Neural cell (in vitro differentiated cells): ENCODE measurements at regions not wholly inside any gene's neighbourhood (a gene's known extent, or its start where the extent isn't known, plus 50 kb on each side); places are given as distances from the start of the nearest gene placed in this dataset.

ENCODE experiments used
- H2AFZ ChIP-seq: fragments of 200-600, 300-800 bp; sonication (generic), shearing (Covaris generic); 2 replicates; pipeline ENCODE4 v1.6.0; 2014; ENCODE audit warnings: low read depth, mild to moderate bottlenecking, antibody characterized with exemption, low read length, moderate library complexity
- H3F3A ChIP-seq: fragments of 200-600 bp; shearing (Covaris generic); 2 replicates; pipeline ENCODE4 v1.6.1; 2016; ENCODE audit warnings: mild to moderate bottlenecking, moderate library complexity, mixed read lengths, antibody characterized with exemption, low read length; ENCODE audit not compliant: insufficient read depth, poor library complexity, severe bottlenecking
- H3K27ac ChIP-seq: fragments of 200-600, 300-800 bp; sonication (generic), shearing (Covaris generic); 2 replicates; pipeline ENCODE4 v1.5.1; 2014; ENCODE audit warnings: mild to moderate bottlenecking, low read length, moderate library complexity
- H3K27me3 ChIP-seq: fragments of 300-800, 200-600 bp; sonication (generic), shearing (Covaris generic); 2 replicates; pipeline ENCODE4 v1.6.0; 2014; ENCODE audit warnings: mild to moderate bottlenecking, low read depth, low read length, moderate library complexity; ENCODE audit not compliant: insufficient read depth
- H3K36me3 ChIP-seq: fragments of 300-800, 200-600 bp; sonication (generic), shearing (Covaris generic); 2 replicates; pipeline ENCODE4 v1.5.1; 2014; ENCODE audit warnings: mild to moderate bottlenecking, antibody characterized with exemption, low read length, moderate library complexity; ENCODE audit not compliant: insufficient read depth
- H3K4me2 ChIP-seq: fragments of 300-800, 200-600 bp; sonication (generic), shearing (Covaris generic); 2 replicates; pipeline ENCODE4 v1.6.0; 2014; ENCODE audit warnings: mild to moderate bottlenecking, low read length
- H3K4me3 ChIP-seq: fragments of 300-800, 200-600 bp; sonication (generic), shearing (Covaris generic); 2 replicates; pipeline ENCODE4 v1.5.1; 2014; ENCODE audit warnings: mild to moderate bottlenecking, low read length, moderate library complexity
- H3K79me2 ChIP-seq: fragments of 200-600 bp; shearing (Covaris generic); replicated peaks from 2 replicates; pipeline ENCODE4 v1.6.0; 2014; ENCODE audit warnings: mild to moderate bottlenecking, low read length, moderate library complexity; ENCODE audit not compliant: insufficient read depth
- H3K9ac ChIP-seq: fragments of 300-800, 200-600 bp; sonication (generic), shearing (Covaris generic); 2 replicates; pipeline ENCODE4 v1.6.1; 2016; ENCODE audit warnings: mild to moderate bottlenecking, low read length, mixed read lengths
- H3K9me2 ChIP-seq: fragments of 200-600 bp; shearing (Covaris generic); 2 replicates; pipeline ENCODE4 v1.6.1; 2016; ENCODE audit warnings: mild to moderate bottlenecking, low read length, mixed read lengths; ENCODE audit not compliant: insufficient read depth
- H3K9me3 ChIP-seq: fragments of 200-600, 300-800 bp; sonication (generic), shearing (Covaris generic); 2 replicates; pipeline ENCODE4 v1.6.1; 2016; ENCODE audit warnings: mild to moderate bottlenecking, mixed run types, low read length, moderate library complexity, mixed read lengths
- H4K20me1 ChIP-seq: fragments of 200-600 bp; shearing (Covaris generic); 2 replicates; pipeline ENCODE4 v1.6.1; 2016; ENCODE audit warnings: mild to moderate bottlenecking, mixed run types; ENCODE audit not compliant: insufficient read depth
- EP300 ChIP-seq: fragments of 450-650 bp; conservative IDR thresholded peaks from 2 replicates; pipeline ENCODE4 v1.6.1; 2014; ENCODE audit warnings: antibody characterized with exemption, mild to moderate bottlenecking, moderate library complexity; ENCODE audit not compliant: poor library complexity, severe bottlenecking
- EZH2 ChIP-seq: fragments of 200-600, 300-800 bp; shearing (Covaris generic), sonication (generic); IDR thresholded peaks from 2 replicates; pipeline ENCODE4 v1.6.1; 2014; ENCODE audit warnings: antibody characterized with exemption, low read length, borderline replicate concordance, mild to moderate bottlenecking; ENCODE audit not compliant: insufficient read depth, poor library complexity, severe bottlenecking
- MXI1 ChIP-seq: fragments of 450-650 bp; conservative IDR thresholded peaks from 2 replicates; pipeline ENCODE4 v1.6.1; 2014; ENCODE audit warnings: antibody characterized with exemption, mild to moderate bottlenecking; ENCODE audit not compliant: poor library complexity, severe bottlenecking
- POLR2AphosphoS5 ChIP-seq: IDR thresholded peaks from 2 replicates; pipeline ENCODE4 v1.6.1; 2012
- RAD21 ChIP-seq: fragments of 450-650 bp; conservative IDR thresholded peaks from 2 replicates; pipeline ENCODE4 v1.6.1; 2014; ENCODE audit warnings: antibody characterized with exemption, mild to moderate bottlenecking, moderate library complexity
- SMC3 ChIP-seq: fragments of 450-650 bp; conservative IDR thresholded peaks from 2 replicates; pipeline ENCODE4 v1.6.1; 2014; ENCODE audit warnings: antibody characterized with exemption, mild to moderate bottlenecking, moderate library complexity; ENCODE audit not compliant: poor library complexity
- TAF1 ChIP-seq: IDR thresholded peaks from 2 replicates; pipeline ENCODE4 v1.6.1; 2012; ENCODE audit warnings: low read depth
- TF ChIP-seq, protein P1 (sequence below): fragments of 450-650 bp; IDR thresholded peaks from 2 replicates; pipeline ENCODE4 v1.5.1; 2014; ENCODE audit warnings: antibody characterized with exemption, mild to moderate bottlenecking, moderate library complexity; ENCODE audit not compliant: poor library complexity, severe bottlenecking
- TF ChIP-seq, protein P2 (sequence below): IDR thresholded peaks from 2 replicates; pipeline ENCODE4 v1.6.1; 2012; ENCODE audit warnings: borderline replicate concordance

DNA sequence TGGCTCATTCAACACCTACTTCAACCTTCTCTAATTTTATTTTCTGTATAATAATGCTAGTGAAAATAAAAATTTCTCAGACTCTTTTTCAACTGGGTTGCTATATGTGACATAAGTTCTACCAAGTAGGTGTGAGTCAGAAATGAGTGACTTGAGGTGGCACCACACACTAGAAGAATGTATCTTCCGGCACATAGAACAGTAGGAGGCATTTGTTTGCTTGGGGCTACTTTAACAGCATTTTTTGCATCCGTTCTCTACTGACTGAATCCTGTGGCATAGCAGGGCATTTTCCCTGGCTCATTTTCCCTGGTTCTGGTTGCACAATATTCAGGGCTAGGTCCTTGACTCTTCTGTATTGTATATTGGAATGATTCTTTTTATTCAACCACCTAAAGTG lies 194.0 kb upstream of the SLC16A7 start:
- no peaks in the 10 kb centered on the region for H3K9me3 ChIP-seq
- H3K36me3 ChIP-seq = no peaks in the 10 kb centered on the region
- TF ChIP-seq SMC3 (no peak), POLR2AphosphoS5 (no peak), RAD21 (no peak), TAF1 (no peak), EZH2 (no peak), EP300 (no peak), MXI1 (no peak)
- TF ChIP-seq, protein P1, sequence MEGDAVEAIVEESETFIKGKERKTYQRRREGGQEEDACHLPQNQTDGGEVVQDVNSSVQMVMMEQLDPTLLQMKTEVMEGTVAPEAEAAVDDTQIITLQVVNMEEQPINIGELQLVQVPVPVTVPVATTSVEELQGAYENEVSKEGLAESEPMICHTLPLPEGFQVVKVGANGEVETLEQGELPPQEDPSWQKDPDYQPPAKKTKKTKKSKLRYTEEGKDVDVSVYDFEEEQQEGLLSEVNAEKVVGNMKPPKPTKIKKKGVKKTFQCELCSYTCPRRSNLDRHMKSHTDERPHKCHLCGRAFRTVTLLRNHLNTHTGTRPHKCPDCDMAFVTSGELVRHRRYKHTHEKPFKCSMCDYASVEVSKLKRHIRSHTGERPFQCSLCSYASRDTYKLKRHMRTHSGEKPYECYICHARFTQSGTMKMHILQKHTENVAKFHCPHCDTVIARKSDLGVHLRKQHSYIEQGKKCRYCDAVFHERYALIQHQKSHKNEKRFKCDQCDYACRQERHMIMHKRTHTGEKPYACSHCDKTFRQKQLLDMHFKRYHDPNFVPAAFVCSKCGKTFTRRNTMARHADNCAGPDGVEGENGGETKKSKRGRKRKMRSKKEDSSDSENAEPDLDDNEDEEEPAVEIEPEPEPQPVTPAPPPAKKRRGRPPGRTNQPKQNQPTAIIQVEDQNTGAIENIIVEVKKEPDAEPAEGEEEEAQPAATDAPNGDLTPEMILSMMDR = no peak
- TF ChIP-seq, protein P2, sequence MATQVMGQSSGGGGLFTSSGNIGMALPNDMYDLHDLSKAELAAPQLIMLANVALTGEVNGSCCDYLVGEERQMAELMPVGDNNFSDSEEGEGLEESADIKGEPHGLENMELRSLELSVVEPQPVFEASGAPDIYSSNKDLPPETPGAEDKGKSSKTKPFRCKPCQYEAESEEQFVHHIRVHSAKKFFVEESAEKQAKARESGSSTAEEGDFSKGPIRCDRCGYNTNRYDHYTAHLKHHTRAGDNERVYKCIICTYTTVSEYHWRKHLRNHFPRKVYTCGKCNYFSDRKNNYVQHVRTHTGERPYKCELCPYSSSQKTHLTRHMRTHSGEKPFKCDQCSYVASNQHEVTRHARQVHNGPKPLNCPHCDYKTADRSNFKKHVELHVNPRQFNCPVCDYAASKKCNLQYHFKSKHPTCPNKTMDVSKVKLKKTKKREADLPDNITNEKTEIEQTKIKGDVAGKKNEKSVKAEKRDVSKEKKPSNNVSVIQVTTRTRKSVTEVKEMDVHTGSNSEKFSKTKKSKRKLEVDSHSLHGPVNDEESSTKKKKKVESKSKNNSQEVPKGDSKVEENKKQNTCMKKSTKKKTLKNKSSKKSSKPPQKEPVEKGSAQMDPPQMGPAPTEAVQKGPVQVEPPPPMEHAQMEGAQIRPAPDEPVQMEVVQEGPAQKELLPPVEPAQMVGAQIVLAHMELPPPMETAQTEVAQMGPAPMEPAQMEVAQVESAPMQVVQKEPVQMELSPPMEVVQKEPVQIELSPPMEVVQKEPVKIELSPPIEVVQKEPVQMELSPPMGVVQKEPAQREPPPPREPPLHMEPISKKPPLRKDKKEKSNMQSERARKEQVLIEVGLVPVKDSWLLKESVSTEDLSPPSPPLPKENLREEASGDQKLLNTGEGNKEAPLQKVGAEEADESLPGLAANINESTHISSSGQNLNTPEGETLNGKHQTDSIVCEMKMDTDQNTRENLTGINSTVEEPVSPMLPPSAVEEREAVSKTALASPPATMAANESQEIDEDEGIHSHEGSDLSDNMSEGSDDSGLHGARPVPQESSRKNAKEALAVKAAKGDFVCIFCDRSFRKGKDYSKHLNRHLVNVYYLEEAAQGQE = no peak
- H3K27me3 ChIP-seq = no peaks in the 10 kb centered on the region
- no peak overlapping the region for H3K4me3 ChIP-seq
- H3F3A ChIP-seq = no peaks in the 10 kb centered on the region
- no peak overlapping the region for H3K27ac ChIP-seq
- no peak overlapping the region for H3K4me2 ChIP-seq
- no peaks in the 10 kb centered on the region for H4K20me1 ChIP-seq
- H3K9ac ChIP-seq = no peak overlapping the region
- no peak overlapping the region for H2AFZ ChIP-seq
- H3K9me2 ChIP-seq = no peaks in the 10 kb centered on the region
- no peaks in the 10 kb centered on the region for H3K79me2 ChIP-seq

DNA sequence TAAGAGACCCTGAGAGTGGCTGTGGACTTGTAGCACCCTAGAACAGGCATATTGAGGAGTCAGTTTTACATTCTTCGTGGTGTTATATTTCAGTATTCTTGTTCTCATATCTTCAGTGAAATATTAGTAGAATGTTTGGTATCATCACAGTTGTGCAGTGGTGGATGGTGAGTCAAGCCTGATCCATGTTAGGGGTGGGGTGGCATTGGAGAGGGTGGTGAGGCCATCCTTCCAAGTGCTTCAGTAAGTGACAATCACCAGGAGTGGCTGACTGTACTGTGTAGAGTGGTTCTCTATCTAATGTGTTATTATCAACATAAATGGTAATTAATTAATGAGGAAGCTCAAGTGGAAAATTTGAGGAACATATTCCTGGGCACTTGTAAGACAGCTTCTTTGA lies 197.7 kb upstream of the SLC16A7 start:
- Histone ChIP-seq H3F3A (no peaks in the 10 kb centered on the region), H3K79me2 (no peaks in the 10 kb centered on the region), H3K9ac (no peak overlapping the region), H3K4me3 (no peak overlapping the region), H2AFZ (no peak overlapping the region), H3K4me2 (no peak overlapping the region), H3K27ac (no peak overlapping the region), H3K9me2 (no peaks in the 10 kb centered on the region), H3K27me3 (no peaks in the 10 kb centered on the region), H3K9me3 (no peaks in the 10 kb centered on the region), H4K20me1 (no peaks in the 10 kb centered on the region), H3K36me3 (no peaks in the 10 kb centered on the region)
- no peak for TF ChIP-seq RAD21
- TF ChIP-seq POLR2AphosphoS5 = no peak
- TF ChIP-seq, protein P2 = no peak
- TF ChIP-seq EZH2 = no peak
- no peak for TF ChIP-seq MXI1
- TF ChIP-seq TAF1 = no peak
- TF ChIP-seq, protein P1 = no peak
- TF ChIP-seq SMC3 = no peak
- TF ChIP-seq EP300 = no peak
